ENCODE measurements at regions not wholly inside any gene's neighbourhood (a gene's known extent, or its start where the extent isn't known, plus 50 kb on each side); places are given as distances from the start of the nearest gene placed in this dataset.

DNA sequence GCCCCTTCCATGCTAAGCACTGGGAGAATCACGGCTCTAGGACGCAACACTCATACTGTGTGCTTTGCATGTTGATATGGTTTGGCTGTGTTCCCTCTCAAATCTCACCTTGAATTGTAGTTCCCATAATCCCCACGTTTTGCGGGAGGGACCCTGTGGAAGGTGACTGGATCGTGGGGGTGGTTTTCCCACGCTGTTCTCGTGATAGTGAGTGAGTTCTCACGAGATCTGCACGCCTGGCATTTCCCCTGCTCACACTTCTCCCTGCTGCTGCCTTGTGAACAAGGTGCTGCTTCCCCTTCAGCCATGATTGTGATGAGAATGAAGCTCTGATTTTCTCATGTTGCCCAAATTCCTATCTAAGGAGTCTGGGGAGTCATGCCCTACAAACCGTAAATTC lies 53.0 kb upstream of the ADGRA1 start:
- TF ChIP-seq, protein P1, sequence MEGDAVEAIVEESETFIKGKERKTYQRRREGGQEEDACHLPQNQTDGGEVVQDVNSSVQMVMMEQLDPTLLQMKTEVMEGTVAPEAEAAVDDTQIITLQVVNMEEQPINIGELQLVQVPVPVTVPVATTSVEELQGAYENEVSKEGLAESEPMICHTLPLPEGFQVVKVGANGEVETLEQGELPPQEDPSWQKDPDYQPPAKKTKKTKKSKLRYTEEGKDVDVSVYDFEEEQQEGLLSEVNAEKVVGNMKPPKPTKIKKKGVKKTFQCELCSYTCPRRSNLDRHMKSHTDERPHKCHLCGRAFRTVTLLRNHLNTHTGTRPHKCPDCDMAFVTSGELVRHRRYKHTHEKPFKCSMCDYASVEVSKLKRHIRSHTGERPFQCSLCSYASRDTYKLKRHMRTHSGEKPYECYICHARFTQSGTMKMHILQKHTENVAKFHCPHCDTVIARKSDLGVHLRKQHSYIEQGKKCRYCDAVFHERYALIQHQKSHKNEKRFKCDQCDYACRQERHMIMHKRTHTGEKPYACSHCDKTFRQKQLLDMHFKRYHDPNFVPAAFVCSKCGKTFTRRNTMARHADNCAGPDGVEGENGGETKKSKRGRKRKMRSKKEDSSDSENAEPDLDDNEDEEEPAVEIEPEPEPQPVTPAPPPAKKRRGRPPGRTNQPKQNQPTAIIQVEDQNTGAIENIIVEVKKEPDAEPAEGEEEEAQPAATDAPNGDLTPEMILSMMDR (IDR thresholded peaks at IDR 0.05 in 2 of 3, conservative IDR thresholded peaks at IDR 0.05 in 1 of 3; ENCODE audit: borderline replicate concordance in 1 of 3, insufficient read depth in 1 of 3, low read depth in 2 of 3, low read length in 2 of 3) = no peak
- TF ChIP-seq JUND (IDR thresholded peaks at IDR 0.05) = no peak
- TF ChIP-seq POLR2A (IDR thresholded peaks at IDR 0.05; ENCODE audit: borderline replicate concordance, extremely low read depth, insufficient read depth, insufficient read length) = no peak
- TF ChIP-seq SP1 (IDR thresholded peaks at IDR 0.05; ENCODE audit: low read depth) = no peak
- no peak for TF ChIP-seq EZH2 (IDR thresholded peaks at IDR 0.05)
- TF ChIP-seq TCF7L2 (IDR thresholded peaks at IDR 0.05; ENCODE audit: borderline replicate concordance, extremely low read depth, insufficient read depth, insufficient read length) = no peak
- no peak for TF ChIP-seq POLR2AphosphoS5 (IDR thresholded peaks at IDR 0.05; ENCODE audit: low read depth, low read length)
- TF ChIP-seq ATF3 (IDR thresholded peaks at IDR 0.05) = no peak
- TF ChIP-seq YY1 (IDR thresholded peaks at IDR 0.05; ENCODE audit: extremely low read depth, insufficient replicate concordance, low read depth, low read length) = no peak
- no peak for TF ChIP-seq RAD21 (IDR thresholded peaks at IDR 0.05; ENCODE audit: low read depth)
